ENCODE measurements at regions not wholly inside any gene's neighbourhood (a gene's known extent, or its start where the extent isn't known, plus 50 kb on each side); places are given as distances from the start of the nearest gene placed in this dataset.
"Not testable (repeated sequence)": the region's sequence is repeated elsewhere in the genome, so short reads cannot be mapped to it uniquely, and the experiment has no call there.

- peak; percentile 68 to 92 for DNase-seq
Observed at GRCh38 chr20:30811885-30812671, 445.4 kb upstream of the DEFB115 start.

- DNase-seq = no peak
Observed at GRCh38 chr20:30812739-30813411, 444.6 kb upstream of the DEFB115 start.

DNA sequence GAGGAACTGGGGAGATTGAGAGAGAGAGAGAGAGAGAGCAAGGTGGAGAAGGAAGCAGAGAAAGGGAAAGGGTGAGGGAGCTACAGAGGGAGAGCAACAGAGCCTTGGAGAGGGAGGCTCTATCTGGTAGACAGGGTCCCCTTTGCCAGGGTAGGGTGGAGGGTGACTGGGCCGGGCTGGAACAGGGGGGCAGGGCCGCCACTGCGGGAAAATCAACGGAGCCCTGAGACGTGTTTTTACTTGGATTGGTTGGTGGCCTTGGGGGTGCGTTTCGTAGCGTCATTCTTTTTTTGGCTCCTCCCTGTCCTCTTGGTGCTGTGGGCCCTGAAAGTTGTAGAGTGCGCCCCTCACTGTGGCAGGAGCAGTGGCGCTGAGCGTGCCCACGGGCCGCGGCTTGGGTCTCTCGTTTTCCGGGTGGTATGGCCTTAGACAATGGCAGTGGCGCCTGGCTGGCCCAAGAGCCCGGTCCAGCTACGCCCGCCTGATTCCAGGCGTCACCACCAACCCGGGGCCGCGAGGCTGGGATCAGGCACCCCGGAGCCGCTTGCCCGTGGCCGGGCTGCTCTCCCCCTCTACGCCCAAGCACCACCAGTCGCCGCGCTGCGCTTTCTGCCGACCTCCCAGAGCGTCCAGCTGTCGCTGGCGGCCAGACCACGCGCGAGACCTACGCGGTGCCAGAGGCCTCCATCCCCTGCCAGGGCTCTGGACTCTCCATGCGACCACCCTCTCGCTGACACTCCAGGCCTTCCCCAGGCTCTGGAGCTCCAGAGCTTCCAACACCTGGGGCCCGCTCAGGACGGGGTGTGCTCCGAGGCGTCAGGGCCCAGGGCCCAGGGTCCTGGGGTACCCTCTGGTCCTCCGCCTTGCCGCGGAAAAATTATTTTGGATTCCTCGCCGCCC, 443.8 kb upstream of the DEFB115 start:
- not testable (repeated sequence) for DNase-seq

DNA sequence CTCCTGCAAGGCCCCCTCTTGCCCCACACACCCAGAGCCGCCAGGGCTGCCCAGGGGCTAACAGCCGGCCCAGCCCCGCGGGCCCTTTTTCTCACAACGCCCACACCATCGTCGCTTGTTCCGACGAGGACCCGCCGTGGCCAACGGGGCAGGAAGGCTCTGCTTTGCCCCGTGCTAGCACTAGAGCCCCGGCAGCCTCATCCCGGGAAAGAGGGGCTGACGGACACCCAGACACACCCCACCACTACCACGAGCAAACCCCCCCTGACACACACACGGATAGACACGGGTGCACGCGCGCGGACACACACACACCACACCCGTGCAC, 443.2 kb upstream of the DEFB115 start:
- DNase-seq = not testable (repeated sequence)

DNA sequence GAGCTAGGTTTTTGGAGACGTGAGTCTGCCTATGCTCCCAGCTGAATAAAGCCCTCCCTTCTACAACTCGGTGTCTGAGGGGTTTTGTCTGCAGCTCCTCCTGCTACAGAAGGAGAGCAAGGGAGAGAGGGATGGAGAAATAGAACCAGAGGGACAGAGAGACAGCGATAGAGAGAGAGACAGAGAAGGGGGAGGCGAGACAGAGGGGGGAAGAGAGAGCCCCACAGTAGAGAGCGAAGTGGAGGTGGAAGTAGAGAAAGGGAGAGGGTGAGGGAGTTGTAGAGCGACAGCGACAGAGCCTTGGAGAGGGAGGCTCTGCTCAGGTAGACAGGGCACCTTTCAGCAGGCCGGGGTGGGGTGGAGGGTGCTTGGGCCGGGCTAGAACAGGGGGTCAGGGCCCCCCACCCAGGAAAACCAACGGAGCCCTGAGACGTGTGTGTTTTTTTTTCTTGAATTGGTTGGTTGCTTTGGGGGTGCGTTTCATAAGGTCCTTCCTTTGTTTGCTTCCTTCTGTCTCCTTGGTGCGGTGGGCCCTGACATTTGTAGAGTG, 442.4 kb upstream of the DEFB115 start:
- peak in 1 of 2 experiments; percentile 20 for DNase-seq

GRCh38 chr20:30815577-30816181, 441.8 kb upstream of the DEFB115 start:
- DNase-seq = peak in 1 of 2 experiments; percentile 20

GRCh38 chr20:30816182-30816645, 441.2 kb upstream of the DEFB115 start:
- DNase-seq = peak in 1 of 2 experiments; percentile 48

- not testable (repeated sequence) for DNase-seq
Observed at GRCh38 chr20:30821615-30822014, 435.8 kb upstream of the DEFB115 start.

DNA sequence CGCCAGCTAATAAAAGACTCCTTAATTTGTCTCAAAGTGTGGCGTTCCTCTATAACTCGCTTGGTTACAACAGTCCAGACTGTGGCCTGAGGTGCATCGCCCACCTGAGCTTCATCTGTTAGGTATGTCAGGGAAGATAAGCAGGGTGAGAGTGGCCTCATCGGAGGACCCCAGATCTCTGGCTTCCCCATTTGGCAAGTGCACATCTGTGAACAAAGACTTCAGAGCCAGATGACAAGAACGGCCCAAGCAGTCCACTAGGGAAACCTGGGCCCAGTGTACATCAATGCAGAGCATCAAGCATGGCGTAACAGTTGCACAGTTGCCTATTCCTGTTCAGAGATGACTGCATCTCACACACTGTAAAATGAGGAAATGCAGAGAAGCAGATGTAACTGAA, 432.8 kb upstream of the DEFB115 start:
- not testable (repeated sequence) for DNase-seq

DNA sequence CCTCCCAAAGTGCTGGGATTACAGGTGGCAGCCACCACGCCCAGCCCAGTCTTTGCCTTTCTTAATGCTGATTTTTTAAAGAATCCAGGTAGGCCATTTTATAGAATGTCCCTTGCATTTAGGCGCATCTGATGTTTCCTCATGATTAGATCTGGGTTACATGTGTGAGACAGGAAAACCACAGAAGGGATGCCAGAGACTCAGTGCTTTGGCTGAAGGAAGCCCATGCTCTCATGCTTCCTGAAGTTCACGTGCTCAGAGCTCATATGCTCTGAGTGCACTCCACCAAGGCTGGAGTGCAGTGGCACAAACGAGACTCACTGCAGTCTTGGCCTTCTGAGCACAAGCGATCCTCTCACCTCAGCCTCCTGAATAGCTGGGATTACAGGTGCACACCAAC, 411.5 kb upstream of the DEFB115 start:
- DNase-seq = not testable (repeated sequence)

DNA sequence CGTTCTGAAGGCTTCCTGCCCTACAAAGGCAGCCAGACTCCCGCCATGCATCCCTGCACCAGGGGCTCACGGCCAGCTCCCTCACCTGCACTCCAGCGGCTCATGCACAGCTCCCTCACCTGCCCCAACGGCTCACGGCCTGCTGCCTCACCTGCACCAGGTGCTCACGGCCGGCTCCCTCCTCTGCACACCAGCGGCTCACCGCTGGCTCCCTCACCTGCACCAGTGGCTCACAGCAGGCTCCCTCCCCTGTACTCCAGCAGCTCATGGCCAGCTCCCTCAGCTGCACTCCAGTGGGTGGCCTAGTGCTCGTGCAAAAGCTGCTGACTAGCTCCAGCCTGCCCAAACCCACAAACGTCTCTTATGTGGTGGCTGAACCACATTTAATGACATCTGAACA, 389.2 kb upstream of the DEFB115 start:
- DNase-seq = peak in 1 of 2 experiments; percentile 61

DNA sequence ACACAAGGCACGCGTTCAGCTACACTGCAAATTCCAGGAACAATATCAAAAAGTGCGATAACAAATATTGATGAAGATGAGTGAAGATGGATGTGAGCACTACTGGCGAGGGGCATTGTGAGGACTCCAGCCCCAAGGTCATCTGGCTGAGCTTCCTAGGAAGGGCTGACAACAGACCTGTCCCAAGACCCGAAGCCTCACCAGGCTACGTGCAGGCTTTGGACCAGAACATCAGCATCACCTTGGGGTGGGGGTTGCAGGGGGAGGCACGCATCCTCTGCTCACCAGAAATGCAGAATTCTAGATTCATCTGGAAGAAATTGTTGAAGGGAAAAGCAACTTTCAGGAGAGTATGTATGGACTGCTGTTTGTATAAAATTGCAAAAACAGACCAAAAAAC, 386.3 kb upstream of the DEFB115 start:
- not testable (repeated sequence) for DNase-seq

DNA sequence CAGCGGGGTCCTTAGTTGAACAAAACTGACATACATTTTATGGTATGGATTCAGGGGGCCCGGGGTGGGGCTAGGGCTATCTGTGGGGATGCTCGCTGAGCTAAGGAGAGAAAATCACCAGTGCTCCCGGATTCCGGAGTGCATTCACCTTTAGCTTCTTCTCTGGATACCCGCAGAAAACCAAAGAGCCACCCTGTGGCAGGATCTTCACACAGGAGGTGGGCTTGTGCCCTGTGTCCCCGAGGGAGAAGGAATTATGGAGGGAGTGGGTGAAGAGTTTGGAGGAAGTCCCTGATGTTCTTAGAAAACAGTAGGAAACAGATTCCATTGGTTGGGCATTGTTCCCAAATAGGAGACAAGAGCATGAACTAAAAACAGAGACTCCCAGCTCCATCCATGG, 385.2 kb upstream of the DEFB115 start:
- DNase-seq = not testable (repeated sequence)

DNA sequence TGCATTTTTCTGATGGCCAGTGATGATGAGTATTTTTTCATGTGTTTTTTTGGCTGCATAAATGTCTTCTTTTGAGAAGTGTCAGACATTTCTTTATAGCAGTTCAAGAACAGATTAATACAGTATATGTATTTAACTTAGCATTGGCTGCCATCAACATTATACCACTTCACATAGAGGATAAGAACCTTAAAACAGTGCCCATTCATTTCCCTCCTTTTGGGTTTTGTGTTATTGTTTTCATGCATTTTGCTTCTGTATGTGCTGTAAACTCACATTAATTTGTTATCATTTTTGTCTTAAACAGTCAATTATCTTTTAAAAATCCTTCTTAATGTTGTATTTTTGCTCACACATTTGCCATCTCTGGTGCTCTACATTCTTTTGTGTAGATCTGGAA, 381.6 kb upstream of the DEFB115 start:
- DNase-seq = not testable (repeated sequence)

- peak in 1 of 2 experiments; percentile 52 for DNase-seq
Observed at GRCh38 chr20:30891400-30891799, 366.1 kb upstream of the DEFB115 start.

- no peak for DNase-seq
Observed at GRCh38 chr20:30892541-30893345, 364.7 kb upstream of the DEFB115 start.

DNA sequence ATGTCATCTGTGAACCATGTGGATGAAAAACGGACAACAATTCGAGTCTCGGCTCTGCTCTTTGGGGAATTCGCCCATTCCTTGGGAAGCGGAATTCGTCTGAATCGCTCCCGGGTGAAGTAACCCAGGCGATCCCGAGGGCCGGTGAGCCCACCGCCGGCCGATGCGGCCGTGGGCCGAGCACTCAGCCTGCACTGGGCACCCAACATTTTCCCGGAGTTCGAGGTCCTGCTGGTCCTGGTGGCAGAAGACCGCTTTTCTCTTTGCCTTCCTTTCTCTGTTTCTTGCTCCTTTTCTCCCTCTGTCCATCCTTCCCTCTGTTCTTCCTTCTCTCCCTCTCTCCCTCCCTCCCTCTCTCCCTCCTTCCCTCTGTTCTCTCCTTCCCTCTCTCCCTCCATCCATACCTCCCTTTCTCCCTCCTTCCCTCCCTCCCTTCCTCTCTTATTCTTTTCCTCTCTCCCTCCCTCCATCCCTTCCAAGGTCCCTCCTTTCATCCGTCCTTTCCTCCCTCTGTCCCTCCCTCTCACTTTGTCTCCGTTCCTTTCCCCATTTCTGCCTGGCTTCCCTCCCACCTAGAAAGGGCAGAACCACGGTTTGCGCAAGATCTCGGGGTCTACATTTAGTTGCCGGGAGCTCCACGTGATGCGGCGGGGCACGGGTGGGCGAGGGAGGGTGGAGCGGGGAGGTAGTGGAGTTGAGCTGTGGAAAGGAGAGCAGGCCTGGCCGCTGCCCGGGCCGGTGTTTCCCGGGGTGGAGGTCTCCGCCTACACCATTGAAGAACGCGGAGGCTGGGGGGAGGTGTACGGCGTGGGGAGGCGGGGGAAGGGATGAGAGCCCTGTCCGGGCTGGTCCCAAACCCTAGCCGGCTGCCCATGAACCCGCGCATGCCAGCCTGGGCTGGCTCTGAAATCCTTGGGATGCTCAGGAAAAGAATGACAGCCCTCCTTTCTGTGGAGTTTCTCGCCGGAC, 363.8 kb upstream of the DEFB115 start:
- not testable (repeated sequence) for DNase-seq

GRCh38 chr20:30894707-30895353, 362.6 kb upstream of the DEFB115 start:
- not testable (repeated sequence) for DNase-seq

- DNase-seq = not testable (repeated sequence)
Observed at GRCh38 chr20:30895354-30895711, 362.1 kb upstream of the DEFB115 start.
